ENCODE measurements at regions not wholly inside any gene's neighbourhood (a gene's known extent, or its start where the extent isn't known, plus 50 kb on each side); places are given as distances from the start of the nearest gene placed in this dataset.

DNA sequence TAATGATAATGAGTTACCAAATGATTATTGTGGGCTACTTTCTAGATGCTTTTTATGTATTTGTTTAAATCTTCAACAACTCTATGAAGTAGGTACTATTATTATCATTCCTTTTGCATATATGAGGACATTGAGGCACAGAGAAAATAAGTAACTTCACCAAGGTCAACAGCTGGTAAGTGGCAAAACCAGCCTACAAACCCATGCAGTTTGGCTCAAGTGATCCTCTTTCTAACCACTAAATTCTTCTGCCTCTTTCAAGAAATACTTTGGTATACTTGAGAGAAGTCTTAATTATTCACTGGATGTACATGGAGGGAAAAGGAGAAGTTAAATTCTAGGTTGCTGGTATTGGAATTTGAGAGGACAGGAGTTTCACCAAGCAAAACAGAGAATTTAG lies 495.2 kb upstream of the CADM1 start:
- TF ChIP-seq, protein P1, sequence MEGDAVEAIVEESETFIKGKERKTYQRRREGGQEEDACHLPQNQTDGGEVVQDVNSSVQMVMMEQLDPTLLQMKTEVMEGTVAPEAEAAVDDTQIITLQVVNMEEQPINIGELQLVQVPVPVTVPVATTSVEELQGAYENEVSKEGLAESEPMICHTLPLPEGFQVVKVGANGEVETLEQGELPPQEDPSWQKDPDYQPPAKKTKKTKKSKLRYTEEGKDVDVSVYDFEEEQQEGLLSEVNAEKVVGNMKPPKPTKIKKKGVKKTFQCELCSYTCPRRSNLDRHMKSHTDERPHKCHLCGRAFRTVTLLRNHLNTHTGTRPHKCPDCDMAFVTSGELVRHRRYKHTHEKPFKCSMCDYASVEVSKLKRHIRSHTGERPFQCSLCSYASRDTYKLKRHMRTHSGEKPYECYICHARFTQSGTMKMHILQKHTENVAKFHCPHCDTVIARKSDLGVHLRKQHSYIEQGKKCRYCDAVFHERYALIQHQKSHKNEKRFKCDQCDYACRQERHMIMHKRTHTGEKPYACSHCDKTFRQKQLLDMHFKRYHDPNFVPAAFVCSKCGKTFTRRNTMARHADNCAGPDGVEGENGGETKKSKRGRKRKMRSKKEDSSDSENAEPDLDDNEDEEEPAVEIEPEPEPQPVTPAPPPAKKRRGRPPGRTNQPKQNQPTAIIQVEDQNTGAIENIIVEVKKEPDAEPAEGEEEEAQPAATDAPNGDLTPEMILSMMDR (IDR thresholded peaks at IDR 0.05): no peak
- TF ChIP-seq EZH2 (IDR thresholded peaks at IDR 0.05): no peak
